ENCODE measurements at regions not wholly inside any gene's neighbourhood (a gene's known extent, or its start where the extent isn't known, plus 50 kb on each side); places are given as distances from the start of the nearest gene placed in this dataset.

- Mint-ChIP-seq H3K4me3 (ENCODE audit: unreplicated experiment) (no peak overlapping the region), H3K4me1 (ENCODE audit: low read depth, unreplicated experiment) (no peaks in the 10 kb centered on the region), H3K27ac (ENCODE audit: unreplicated experiment) (no peak overlapping the region), H3K27me3 (ENCODE audit: low read depth, unreplicated experiment) (no peaks in the 10 kb centered on the region), H3K9me3 (ENCODE audit: unreplicated experiment) (no peaks in the 10 kb centered on the region), H3K36me3 (ENCODE audit: low read depth, unreplicated experiment) (no peaks in the 10 kb centered on the region)
- Histone ChIP-seq H3K27ac (ENCODE audit: low read depth, low read length) (no peak overlapping the region), H3K9me3 (ENCODE audit: insufficient read depth, low read depth, low read length) (no peaks in the 10 kb centered on the region), H3K27me3 (ENCODE audit: insufficient read depth, low read length) (no peaks in the 10 kb centered on the region), H3K4me2 (ENCODE audit: low read length) (no peak overlapping the region), H3K4me1 (ENCODE audit: insufficient read depth, low read length) (no peaks in the 10 kb centered on the region), H3K4me3 (ENCODE audit: insufficient read depth, low read depth, low read length) (no peak overlapping the region), H3K36me3 (ENCODE audit: insufficient read depth, low read length) (no peaks in the 10 kb centered on the region), H3K79me2 (ENCODE audit: insufficient read depth, low read length) (no peaks in the 10 kb centered on the region), H2AFZ (ENCODE audit: low read depth, low read length) (no peak overlapping the region), H4K20me1 (ENCODE audit: insufficient read depth, low read length) (no peaks in the 10 kb centered on the region), H3K9ac (ENCODE audit: low read length) (no peak overlapping the region)
- no peak for DNase-seq (ENCODE audit: low read depth)
- TF ChIP-seq EZH2 (IDR thresholded peaks at IDR 0.05; ENCODE audit: insufficient read depth, low read length) (no peak), CTCF (IDR thresholded peaks at IDR 0.05; ENCODE audit: insufficient read depth, low read depth, low read length) (no peak)
- FAIRE-seq = no peak
These were observed 447.0 kb downstream of the CNTNAP4 start for GRCh38 chr16:76724181-76724580.

- FAIRE-seq = no peak
- Mint-ChIP-seq H3K4me3 (ENCODE audit: unreplicated experiment) (no peak overlapping the region), H3K9me3 (ENCODE audit: unreplicated experiment) (no peaks in the 10 kb centered on the region), H3K4me1 (ENCODE audit: low read depth, unreplicated experiment) (no peaks in the 10 kb centered on the region), H3K36me3 (ENCODE audit: low read depth, unreplicated experiment) (no peaks in the 10 kb centered on the region), H3K27ac (ENCODE audit: unreplicated experiment) (no peak overlapping the region), H3K27me3 (ENCODE audit: low read depth, unreplicated experiment) (no peaks in the 10 kb centered on the region)
- Histone ChIP-seq H2AFZ (ENCODE audit: low read depth, low read length) (no peak overlapping the region), H4K20me1 (ENCODE audit: insufficient read depth, low read length) (no peaks in the 10 kb centered on the region), H3K27me3 (ENCODE audit: insufficient read depth, low read length) (no peaks in the 10 kb centered on the region), H3K4me1 (ENCODE audit: insufficient read depth, low read length) (no peaks in the 10 kb centered on the region), H3K79me2 (ENCODE audit: insufficient read depth, low read length) (no peaks in the 10 kb centered on the region), H3K4me2 (ENCODE audit: low read length) (no peak overlapping the region), H3K4me3 (ENCODE audit: insufficient read depth, low read depth, low read length) (no peak overlapping the region), H3K9ac (ENCODE audit: low read length) (no peak overlapping the region), H3K36me3 (ENCODE audit: insufficient read depth, low read length) (no peaks in the 10 kb centered on the region), H3K9me3 (ENCODE audit: insufficient read depth, low read depth, low read length) (no peaks in the 10 kb centered on the region), H3K27ac (ENCODE audit: low read depth, low read length) (no peak overlapping the region)
- TF ChIP-seq EZH2 (IDR thresholded peaks at IDR 0.05; ENCODE audit: insufficient read depth, low read length) = no peak
- TF ChIP-seq CTCF (IDR thresholded peaks at IDR 0.05; ENCODE audit: insufficient read depth, low read depth, low read length) = no peak
- DNase-seq (ENCODE audit: low read depth) = no peak
These were observed 452.3 kb downstream of the CNTNAP4 start for GRCh38 chr16:76729525-76729924.

- H3K9ac ChIP-seq (ENCODE audit: low read length) = no peak overlapping the region
- no peak overlapping the region for H2AFZ ChIP-seq (ENCODE audit: low read depth, low read length)
- H3K4me1 ChIP-seq (ENCODE audit: insufficient read depth, low read length) = no peaks in the 10 kb centered on the region
- H3K27ac ChIP-seq (ENCODE audit: low read depth, low read length) = no peak overlapping the region
- Mint-ChIP-seq H3K27ac (ENCODE audit: unreplicated experiment) (no peak overlapping the region), H3K36me3 (ENCODE audit: low read depth, unreplicated experiment) (no peaks in the 10 kb centered on the region), H3K9me3 (ENCODE audit: unreplicated experiment) (no peaks in the 10 kb centered on the region), H3K27me3 (ENCODE audit: low read depth, unreplicated experiment) (no peaks in the 10 kb centered on the region), H3K4me1 (ENCODE audit: low read depth, unreplicated experiment) (no peaks in the 10 kb centered on the region), H3K4me3 (ENCODE audit: unreplicated experiment) (no peak overlapping the region)
- no peaks in the 10 kb centered on the region for H3K79me2 ChIP-seq (ENCODE audit: insufficient read depth, low read length)
- no peak for DNase-seq (ENCODE audit: low read depth)
- no peaks in the 10 kb centered on the region for H3K27me3 ChIP-seq (ENCODE audit: insufficient read depth, low read length)
- H3K4me3 ChIP-seq (ENCODE audit: insufficient read depth, low read depth, low read length) = no peak overlapping the region
- FAIRE-seq = no peak
- no peak overlapping the region for H3K4me2 ChIP-seq (ENCODE audit: low read length)
- no peaks in the 10 kb centered on the region for H3K9me3 ChIP-seq (ENCODE audit: insufficient read depth, low read depth, low read length)
- H4K20me1 ChIP-seq (ENCODE audit: insufficient read depth, low read length) = no peaks in the 10 kb centered on the region
- TF ChIP-seq EZH2 (IDR thresholded peaks at IDR 0.05; ENCODE audit: insufficient read depth, low read length) (no peak), CTCF (IDR thresholded peaks at IDR 0.05; ENCODE audit: insufficient read depth, low read depth, low read length) (no peak)
- no peaks in the 10 kb centered on the region for H3K36me3 ChIP-seq (ENCODE audit: insufficient read depth, low read length)
These were observed 455.7 kb downstream of the CNTNAP4 start for GRCh38 chr16:76732894-76733293.

Data from astrocyte (in vitro differentiated cells and primary cell).